ENCODE measurements at regions not wholly inside any gene's neighbourhood (a gene's known extent, or its start where the extent isn't known, plus 50 kb on each side); places are given as distances from the start of the nearest gene placed in this dataset.

GRCh38 chr12:126819554-126819953 is 1447.4 kb upstream of the TMEM132C start:
- no peak for DNase-seq (ENCODE audit: low read depth, low spot score)

DNA sequence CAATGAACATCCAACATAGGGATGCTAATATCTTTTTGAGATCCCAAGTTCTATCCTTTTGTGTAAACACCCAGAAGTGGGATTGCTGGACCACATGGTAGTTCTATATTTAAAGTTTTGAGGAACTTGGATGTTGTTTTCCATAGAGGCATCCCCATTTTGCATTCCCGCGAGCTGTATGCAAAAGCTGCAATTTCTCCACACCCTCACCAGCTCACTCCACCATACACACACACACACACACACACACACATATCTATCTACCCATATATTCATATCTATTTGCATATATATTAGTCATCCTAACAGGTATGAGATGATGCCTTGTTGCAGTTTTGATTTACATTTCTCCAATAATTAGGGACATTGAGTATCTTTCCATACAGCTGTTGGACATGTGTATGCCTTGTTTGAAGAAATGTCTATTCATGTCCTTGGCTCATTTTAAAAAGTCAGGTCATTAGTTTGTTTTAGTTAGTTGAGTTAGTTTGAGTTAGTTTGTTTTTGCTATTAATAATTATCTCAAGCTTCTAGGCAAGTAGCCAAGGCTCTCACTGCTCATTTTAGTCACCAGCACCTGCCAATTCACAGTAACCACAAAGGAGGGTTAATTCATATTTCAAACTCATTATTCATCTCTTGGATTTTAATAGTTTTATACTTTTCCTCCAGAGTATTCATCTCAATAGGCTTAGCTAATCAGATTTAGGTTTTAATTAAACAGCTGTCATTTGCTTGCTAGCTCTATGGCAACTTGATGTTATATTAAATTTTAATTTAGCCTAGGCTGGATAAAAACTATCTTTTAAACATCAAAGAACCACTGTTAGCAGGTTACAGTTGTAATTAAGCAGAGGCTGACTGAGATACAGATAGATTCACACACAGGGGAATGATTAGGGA is 1435.9 kb upstream of the TMEM132C start:
- no peak for DNase-seq (ENCODE audit: low read depth, low spot score)

DNA sequence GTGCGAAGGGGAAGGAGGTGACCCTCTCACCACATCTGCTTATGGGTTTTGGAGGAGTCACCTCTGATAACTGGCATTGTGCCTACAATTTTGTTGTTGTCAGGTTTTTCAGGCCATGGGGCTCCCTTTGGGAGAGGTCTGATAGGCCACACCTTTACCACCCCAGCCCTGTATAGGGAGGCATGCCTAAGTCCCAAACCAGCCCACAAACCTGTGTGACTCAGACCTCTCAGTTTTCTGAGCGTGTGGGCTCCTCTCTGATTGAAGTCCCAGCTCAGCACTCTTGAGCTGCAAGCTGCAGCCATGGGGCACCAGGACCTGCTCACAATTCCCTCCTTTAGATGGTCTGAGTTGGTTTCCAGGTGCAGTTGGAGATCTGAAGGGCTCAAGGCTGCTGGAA is 1429.3 kb upstream of the TMEM132C start:
- no peak for DNase-seq (ENCODE audit: low read depth, low spot score)

DNA sequence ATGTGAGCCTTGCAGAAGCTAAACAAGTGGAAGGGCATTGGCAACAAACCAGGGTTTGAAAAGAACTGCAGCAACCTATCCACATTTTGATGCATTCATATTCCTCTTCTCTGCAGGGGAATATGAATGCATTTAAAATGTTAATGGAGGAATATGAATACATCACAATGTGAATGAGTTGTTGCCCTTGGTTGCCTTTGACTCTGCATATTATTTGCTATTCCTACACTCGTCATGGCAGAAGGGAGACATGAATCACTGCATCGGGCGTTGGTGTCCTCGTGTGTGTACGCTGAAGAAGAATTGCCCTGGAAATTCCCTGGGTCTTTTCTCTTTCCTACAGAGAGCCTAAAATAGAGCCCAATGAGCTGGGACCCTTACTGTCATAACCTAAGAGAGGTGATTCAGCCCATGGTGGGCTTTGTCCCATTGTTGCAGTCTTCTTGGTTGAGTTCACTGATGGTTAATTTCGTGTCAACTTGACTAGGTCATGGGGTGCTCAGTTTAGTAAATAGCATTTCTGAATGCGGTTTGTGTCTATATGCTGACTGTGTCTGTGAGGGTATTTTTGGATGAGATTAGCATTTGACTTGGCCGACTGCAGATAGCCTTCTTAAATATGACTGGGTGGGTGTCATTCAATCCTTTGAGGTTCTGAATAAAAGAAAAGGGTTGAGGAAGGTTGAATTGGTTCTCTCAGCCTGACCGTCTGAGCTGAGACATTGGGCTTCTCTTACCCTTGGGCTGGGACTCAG is 1422.9 kb upstream of the TMEM132C start:
- DNase-seq (ENCODE audit: low read depth, low spot score): no peak

- no peak for DNase-seq (ENCODE audit: low read depth, low spot score)
Measured at GRCh38 chr12:126847005-126847629, 1419.9 kb upstream of the TMEM132C start.

DNA sequence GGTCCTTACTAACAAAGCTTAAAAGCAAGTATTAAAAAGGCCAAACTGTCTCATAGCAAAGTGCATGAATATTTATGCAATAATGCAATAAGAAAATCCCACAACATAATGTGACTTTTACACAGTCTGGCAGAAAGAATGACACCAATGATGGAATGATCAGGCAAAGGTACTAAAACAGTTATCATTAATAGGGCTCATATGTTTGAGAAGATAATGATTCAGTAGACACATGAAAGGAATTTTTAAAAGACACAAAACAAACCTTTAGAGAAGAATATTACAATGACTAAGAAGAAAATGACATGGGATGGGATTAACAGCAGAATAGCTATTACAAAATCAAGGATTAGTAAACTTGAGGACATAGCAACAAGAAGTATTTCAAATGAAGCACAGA is 1411.2 kb upstream of the TMEM132C start:
- no peak for DNase-seq (ENCODE audit: low read depth, low spot score)

- no peak for DNase-seq (ENCODE audit: low read depth, low spot score)
Measured at GRCh38 chr12:126856958-126857357, 1410.0 kb upstream of the TMEM132C start.

DNA sequence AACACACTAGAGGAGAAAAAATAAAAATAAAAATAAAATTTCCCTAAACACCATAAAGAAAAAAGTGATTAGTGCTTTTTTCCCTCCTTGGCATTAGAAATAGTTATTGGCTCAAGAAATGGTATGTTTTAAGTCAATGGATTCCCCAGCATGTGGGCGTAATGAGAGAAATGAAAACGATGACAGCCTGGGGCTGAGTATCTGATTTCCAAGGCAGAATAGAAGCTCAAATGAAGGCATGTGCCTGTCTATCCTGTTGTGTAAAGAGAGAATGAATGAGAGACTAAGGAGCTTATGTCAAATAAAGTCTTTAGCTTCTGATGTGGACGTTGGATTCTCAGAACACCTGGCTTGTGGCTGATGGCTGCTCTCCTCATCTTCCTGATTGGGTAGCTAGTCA is 1408.4 kb upstream of the TMEM132C start:
- DNase-seq (ENCODE audit: low read depth, low spot score): no peak

DNA sequence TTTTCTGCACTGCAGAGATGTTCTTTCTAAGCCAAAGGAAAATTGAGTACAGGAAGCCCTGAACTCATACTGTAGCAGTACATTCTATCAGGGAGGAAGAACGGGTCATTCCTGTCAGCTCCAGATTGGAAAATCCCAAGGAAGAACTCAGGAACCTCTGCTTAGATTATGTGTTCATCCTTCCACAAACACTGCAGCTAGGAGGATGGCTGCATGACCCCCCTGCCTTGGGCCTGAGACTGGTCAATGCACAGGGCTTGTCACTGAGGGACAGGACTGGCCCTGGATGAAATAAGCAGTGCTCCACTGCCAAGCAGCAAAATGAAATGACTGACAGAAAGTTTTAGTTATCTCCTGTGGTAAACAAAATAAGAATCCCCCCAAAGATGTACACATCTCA is 1406.8 kb upstream of the TMEM132C start:
- no peak for DNase-seq (ENCODE audit: low read depth, low spot score)

- DNase-seq (ENCODE audit: low read depth, low spot score): no peak
Measured at GRCh38 chr12:126862500-126862899, 1404.5 kb upstream of the TMEM132C start.

- no peak for DNase-seq (ENCODE audit: low read depth, low spot score)
Measured at GRCh38 chr12:126869644-126870043, 1397.3 kb upstream of the TMEM132C start.

- DNase-seq (ENCODE audit: low read depth, low spot score): no peak
Measured at GRCh38 chr12:126873701-126874100, 1393.3 kb upstream of the TMEM132C start.

DNA sequence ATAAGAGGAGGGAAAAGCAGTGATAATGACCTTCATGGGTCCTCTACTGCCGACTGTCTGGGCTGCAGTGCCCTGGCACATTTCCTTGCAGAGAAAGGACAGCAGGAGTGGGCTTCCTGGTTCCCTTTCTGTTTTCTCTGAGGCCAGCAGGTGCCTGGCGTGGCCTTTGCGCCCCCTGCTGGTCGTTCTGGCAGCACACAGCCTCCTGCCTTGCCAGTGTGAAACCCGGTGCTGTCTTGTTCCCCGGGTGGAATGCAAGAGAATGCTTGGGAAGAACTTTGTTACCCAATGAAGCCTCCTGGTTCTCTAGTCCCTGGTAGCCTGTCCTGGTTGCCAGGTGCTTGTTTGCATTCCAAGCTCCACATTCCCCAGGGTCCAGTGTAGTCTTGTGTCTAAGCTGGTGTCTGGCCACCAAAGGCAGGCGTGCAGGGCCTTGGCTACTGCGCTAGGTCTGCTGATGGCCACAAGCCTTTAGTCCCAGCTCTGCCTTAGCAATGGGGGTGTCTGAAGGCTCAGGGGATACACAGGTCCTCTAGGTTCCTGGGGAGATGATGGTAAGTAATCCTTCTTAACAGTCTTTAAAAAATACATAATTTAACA is 1392.4 kb upstream of the TMEM132C start:
- DNase-seq (ENCODE audit: low read depth, low spot score): peak; percentile 69

DNA sequence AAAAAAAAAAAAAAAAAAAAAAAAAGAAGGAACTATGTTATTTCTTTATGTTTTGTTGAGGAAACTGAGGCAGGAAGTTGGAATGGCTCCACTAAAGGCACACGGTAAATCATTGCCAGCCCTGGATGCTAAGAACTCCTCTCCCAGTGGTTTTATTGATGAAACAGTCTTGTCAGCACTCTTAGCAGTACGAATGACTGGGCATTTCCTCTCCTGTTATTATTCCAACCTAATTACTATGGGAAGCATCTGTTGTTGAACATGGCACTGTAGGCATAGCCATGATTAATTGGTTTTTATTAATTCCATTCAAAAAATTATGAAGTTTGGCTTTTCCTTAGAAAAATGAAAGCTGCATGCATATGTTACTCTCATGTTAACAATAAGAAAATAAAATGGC is 1387.1 kb upstream of the TMEM132C start:
- no peak for DNase-seq (ENCODE audit: low read depth, low spot score)

DNA sequence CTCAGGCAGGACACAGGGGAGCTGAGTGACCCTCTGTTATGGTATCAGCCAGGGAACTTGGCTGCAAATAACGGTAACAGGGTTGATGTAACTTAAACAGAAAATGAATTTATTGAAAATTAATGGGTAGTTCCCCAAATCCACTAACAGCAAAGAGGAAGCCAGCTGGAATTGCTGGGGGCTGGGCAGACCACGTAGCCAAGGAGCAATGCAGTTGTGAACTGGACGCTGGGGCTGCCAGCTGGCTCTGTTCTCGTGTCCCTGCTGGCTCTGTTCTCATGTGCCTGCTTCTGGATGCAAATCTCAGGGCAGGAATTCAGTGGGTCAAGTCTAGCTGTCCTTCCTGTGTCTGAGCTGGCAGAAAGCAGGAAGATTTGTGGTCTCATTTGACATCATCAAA is 1383.3 kb upstream of the TMEM132C start:
- DNase-seq (ENCODE audit: low read depth, low spot score): peak; percentile 63

- no peak for DNase-seq (ENCODE audit: low read depth, low spot score)
Measured at GRCh38 chr12:126889501-126889900, 1377.5 kb upstream of the TMEM132C start.

GRCh38 chr12:126890097-126890496 is 1376.9 kb upstream of the TMEM132C start:
- DNase-seq (ENCODE audit: low read depth, low spot score): no peak

GRCh38 chr12:126891789-126892188 is 1375.2 kb upstream of the TMEM132C start:
- no peak for DNase-seq (ENCODE audit: low read depth, low spot score)

- DNase-seq (ENCODE audit: low read depth, low spot score): peak; percentile 52
Measured at GRCh38 chr12:126895951-126896913, 1370.7 kb upstream of the TMEM132C start.

- DNase-seq (ENCODE audit: low read depth, low spot score): no peak
Measured at GRCh38 chr12:126897102-126897501, 1369.9 kb upstream of the TMEM132C start.

DNA sequence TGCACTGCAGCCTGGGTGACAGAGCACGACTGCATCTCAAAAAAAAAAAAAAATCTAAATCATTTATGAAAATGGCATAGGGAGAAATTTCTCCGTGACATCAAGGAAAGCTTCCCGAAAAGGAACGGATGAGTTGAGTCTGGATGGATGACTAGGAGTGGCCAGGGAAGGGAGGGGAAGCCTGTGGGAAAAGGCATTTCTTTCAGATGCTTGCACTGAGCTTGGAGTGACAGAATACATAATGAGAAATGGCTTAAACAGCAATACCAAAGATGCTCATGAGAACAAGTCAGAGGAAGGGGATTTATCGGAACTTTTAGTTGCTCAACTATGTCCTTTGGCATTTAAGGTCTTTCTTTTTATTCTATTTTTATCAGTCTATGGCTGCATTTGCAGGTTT is 1369.2 kb upstream of the TMEM132C start:
- no peak for DNase-seq (ENCODE audit: low read depth, low spot score)
